ELF-1 (cell line): ENCODE measurements at regions not wholly inside any gene's neighbourhood (a gene's known extent, or its start where the extent isn't known, plus 50 kb on each side); places are given as distances from the start of the nearest gene placed in this dataset.
"Not testable (repeated sequence)": the region's sequence is repeated elsewhere in the genome, so short reads cannot be mapped to it uniquely, and the experiment has no call there.

Source experiments
- DNase-seq: peaks from one replicate; pipeline ENCODE4 v3.0.0-alpha.2; 2016; ENCODE audit warnings: low read depth, low spot score

- peak; percentile 1 for DNase-seq
Measured at GRCh38 chr7:35152059-35152458, 101.8 kb downstream of the TBX20 start.

GRCh38 chr7:35148030-35148429 lies 105.9 kb downstream of the TBX20 start:
- DNase-seq = not testable (repeated sequence)

GRCh38 chr7:35142125-35142524 lies 104.8 kb upstream of the DPY19L1 start:
- DNase-seq = not testable (repeated sequence)

GRCh38 chr7:35139281-35139680 lies 102.0 kb upstream of the DPY19L1 start:
- DNase-seq = not testable (repeated sequence)

- DNase-seq = not testable (repeated sequence)
Measured at GRCh38 chr7:35133465-35133864, 96.2 kb upstream of the DPY19L1 start.

GRCh38 chr7:35133011-35133410 lies 95.7 kb upstream of the DPY19L1 start:
- DNase-seq = not testable (repeated sequence)

- DNase-seq = not testable (repeated sequence)
Measured at GRCh38 chr7:35128662-35129061, 91.4 kb upstream of the DPY19L1 start.

- DNase-seq = peak; percentile 3
Measured at GRCh38 chr7:35118526-35118925, 81.2 kb upstream of the DPY19L1 start.

GRCh38 chr7:35106667-35107066 lies 69.4 kb upstream of the DPY19L1 start:
- DNase-seq = not testable (repeated sequence)

- DNase-seq = not testable (repeated sequence)
Measured at GRCh38 chr7:35105511-35105910, 68.2 kb upstream of the DPY19L1 start.

- DNase-seq = not testable (repeated sequence)
Measured at GRCh38 chr7:35102845-35103244, 65.6 kb upstream of the DPY19L1 start.

GRCh38 chr7:35092961-35093360 lies 55.7 kb upstream of the DPY19L1 start:
- peak; percentile 31 for DNase-seq
